DND-41 (cell line): ENCODE measurements at regions not wholly inside any gene's neighbourhood (a gene's known extent, or its start where the extent isn't known, plus 50 kb on each side); places are given as distances from the start of the nearest gene placed in this dataset.

Experiments used
- ATAC-seq: fragments of 200-7000 bp; cut with Tn5 transposase; 3 replicates; pipeline ENCODE4 v1.9.1; 2021; ENCODE audit warnings: low read depth; ENCODE audit not compliant: insufficient read depth
- DNase-seq: peaks from one replicate; pipeline ENCODE4 v3.0.0-alpha.2; 2020
- H2AFZ ChIP-seq: 2 replicates; pipeline ENCODE4 v1.6.0; 2012; ENCODE audit warnings: low read depth, low read length
- H3K27ac ChIP-seq: 2 replicates; pipeline ENCODE4 v1.5.1; 2012; ENCODE audit warnings: low read length, inconsistent platforms
- H3K27me3 ChIP-seq: fragments of 200-600 bp; sonication (generic); 2 replicates; pipeline ENCODE4 v1.6.0; 2012; ENCODE audit warnings: low read length, mild to moderate bottlenecking, inconsistent platforms; ENCODE audit not compliant: insufficient read depth, poor library complexity
- H3K36me3 ChIP-seq: 2 replicates; pipeline ENCODE4 v1.5.1; 2012; ENCODE audit warnings: low read length, inconsistent platforms; ENCODE audit not compliant: insufficient read depth
- H3K4me1 ChIP-seq: 2 replicates; pipeline ENCODE4 v1.5.1; 2012; ENCODE audit warnings: mild to moderate bottlenecking, low read length; ENCODE audit not compliant: insufficient read depth
- H3K4me2 ChIP-seq: 2 replicates; pipeline ENCODE4 v1.6.0; 2012; ENCODE audit warnings: mild to moderate bottlenecking, moderate library complexity, low read length, inconsistent platforms; ENCODE audit not compliant: insufficient read depth
- H3K4me3 ChIP-seq, 2 experiments: fragments of 200-600 bp in 1 of 2; shearing (Covaris generic) in 1 of 2; 2 replicates each; pipeline ENCODE4 v1.5.1; 2012 to 2016; ENCODE audit warnings: inconsistent platforms in 2 of 2, low read length in 2 of 2, mild to moderate bottlenecking in 2 of 2, low read depth in 1 of 2, moderate library complexity in 1 of 2
- H3K79me2 ChIP-seq: 2 replicates; pipeline ENCODE4 v1.6.0; 2012; ENCODE audit warnings: low read length, inconsistent platforms; ENCODE audit not compliant: insufficient read depth
- H3K9ac ChIP-seq: 2 replicates; pipeline ENCODE4 v1.6.0; 2012; ENCODE audit warnings: low read depth, mild to moderate bottlenecking, inconsistent platforms, low read length, moderate library complexity
- H3K9me3 ChIP-seq: 2 replicates; pipeline ENCODE4 v1.5.1; 2012; ENCODE audit warnings: low read length, moderate library complexity, mild to moderate bottlenecking, inconsistent platforms; ENCODE audit not compliant: insufficient read depth, severe bottlenecking
- H4K20me1 ChIP-seq: 2 replicates; pipeline ENCODE4 v1.6.0; 2012; ENCODE audit warnings: low read length; ENCODE audit not compliant: insufficient read depth
- CTCF ChIP-seq: IDR thresholded peaks from 2 replicates; pipeline ENCODE4 v1.5.1; 2012; ENCODE audit warnings: borderline replicate concordance, low read length, moderate library complexity, mild to moderate bottlenecking; ENCODE audit not compliant: poor library complexity, severe bottlenecking; ENCODE audit errors: extremely low read depth
- EZH2 ChIP-seq: IDR thresholded peaks from 3 replicates; pipeline ENCODE4 v1.6.1; 2012; ENCODE audit warnings: borderline replicate concordance, low read depth, mild to moderate bottlenecking, moderate library complexity, low read length, inconsistent platforms; ENCODE audit not compliant: severe bottlenecking

- H3K9ac ChIP-seq = no peak overlapping the region
- H4K20me1 ChIP-seq = no peaks in the 10 kb centered on the region; the same call in 1 of the 2 replicates
- H3K27me3 ChIP-seq = peaks cover 7% of the 10 kb centered on the region
- H3K4me2 ChIP-seq = no peak overlapping the region
- DNase-seq = no peak
- H2AFZ ChIP-seq = no peak overlapping the region
- no peaks in the 10 kb centered on the region for H3K79me2 ChIP-seq
- H3K27ac ChIP-seq = no peak overlapping the region
- no peak overlapping the region for H3K4me3 ChIP-seq
- ATAC-seq = no peak
- no peaks in the 10 kb centered on the region for H3K4me1 ChIP-seq
- TF ChIP-seq CTCF (no peak), EZH2 (no peak)
- no peaks in the 10 kb centered on the region for H3K9me3 ChIP-seq
- H3K36me3 ChIP-seq = no peaks in the 10 kb centered on the region
Measured at GRCh38 chr9:126131066-126132010, 195.3 kb upstream of the MVB12B start.

GRCh38 chr9:126132746-126133145 is 193.9 kb upstream of the MVB12B start:
- H4K20me1 ChIP-seq = no peaks in the 10 kb centered on the region; the same call in 1 of the 2 replicates
- H3K27me3 ChIP-seq = peaks cover 5% of the 10 kb centered on the region
- DNase-seq (no peak), ATAC-seq (no peak)
- no peaks in the 10 kb centered on the region for H3K36me3 ChIP-seq
- no peak for TF ChIP-seq EZH2
- TF ChIP-seq CTCF = no peak
- no peak overlapping the region for H3K27ac ChIP-seq
- no peaks in the 10 kb centered on the region for H3K4me1 ChIP-seq
- no peaks in the 10 kb centered on the region for H3K79me2 ChIP-seq
- no peak overlapping the region for H3K4me3 ChIP-seq
- H3K9ac ChIP-seq = no peak overlapping the region
- H2AFZ ChIP-seq = no peak overlapping the region
- no peak overlapping the region for H3K4me2 ChIP-seq
- H3K9me3 ChIP-seq = peaks cover under 1% of the 10 kb centered on the region

- TF ChIP-seq CTCF (no peak), EZH2 (no peak)
- Histone ChIP-seq H3K27ac (no peak overlapping the region), H4K20me1 (no peaks in the 10 kb centered on the region), H3K4me3 (no peak overlapping the region), H3K4me1 (no peaks in the 10 kb centered on the region), H3K79me2 (no peaks in the 10 kb centered on the region), H3K9ac (no peak overlapping the region), H3K9me3 (no peaks in the 10 kb centered on the region), H3K36me3 (no peaks in the 10 kb centered on the region), H3K4me2 (no peak overlapping the region), H2AFZ (no peak overlapping the region), H3K27me3 (peaks cover 3% of the 10 kb centered on the region)
- ATAC-seq = no peak
- DNase-seq = no peak
Measured at GRCh38 chr9:126144196-126144595, 182.4 kb upstream of the MVB12B start.
